Sciatic nerve (tissue), 2 donors: ENCODE measurements at regions not wholly inside any gene's neighbourhood (a gene's known extent, or its start where the extent isn't known, plus 50 kb on each side); places are given as distances from the start of the nearest gene placed in this dataset.

Experiments used
- ATAC-seq: fragments of 200-7000 bp; cut with Tn5 transposase; one replicate; pipeline ENCODE4 v1.9.1; 2020; ENCODE audit warnings: mild to moderate bottlenecking, moderate library complexity
- DNase-seq: peaks from one replicate; pipeline ENCODE4 v3.0.0-alpha.2; 2020; ENCODE audit warnings: low spot score
- intact Hi-C: fragments of 100-400 bp; cut with DNase I; formaldehyde crosslinking; loops from one replicate; pipeline ENCODE4 v1.14.2; 2022
- donor health status: DM: no; HTN: no; CAD: no.
- donor health status: DM: no; HTN: no; CAD: no.

GRCh38 chr11:120034881-120035630 lies 102.9 kb downstream of the TRIM29 start:
- ATAC-seq (no peak), DNase-seq (no peak)
- intact Hi-C loops: no loop called here

GRCh38 chr11:120034176-120034875 lies 103.6 kb downstream of the TRIM29 start:
- intact Hi-C loops: no loop called here
- ATAC-seq: no peak
- no peak for DNase-seq

GRCh38 chr11:120032766-120033390 lies 105.0 kb downstream of the TRIM29 start:
- DNase-seq: no peak
- ATAC-seq: no peak
- intact Hi-C loops: no loop called here

- intact Hi-C loops: no loop called here
- ATAC-seq: no peak
Measured at GRCh38 chr11:120031612-120032600, 106.0 kb downstream of the TRIM29 start.

GRCh38 chr11:120031156-120031555 lies 106.8 kb downstream of the TRIM29 start:
- intact Hi-C loops: no loop called here
- ATAC-seq (no peak), DNase-seq (no peak)

More at GRCh38 chr11:120031612-120032600, 106.0 kb downstream of the TRIM29 start:
- no peak for DNase-seq

- intact Hi-C loops: no loop called here
- no peak for ATAC-seq
- DNase-seq: no peak
Measured at GRCh38 chr11:120030411-120030810, 107.5 kb downstream of the TRIM29 start.

GRCh38 chr11:120029321-120029720 lies 108.6 kb downstream of the TRIM29 start:
- intact Hi-C loops: no loop called here
- DNase-seq: no peak
- no peak for ATAC-seq

GRCh38 chr11:120028897-120029258 lies 109.0 kb downstream of the TRIM29 start:
- intact Hi-C loops: no loop called here
- no peak for DNase-seq
- ATAC-seq: no peak

GRCh38 chr11:120028181-120028896 lies 109.6 kb downstream of the TRIM29 start:
- DNase-seq (no peak), ATAC-seq (no peak)
- intact Hi-C loops: no loop called here

- intact Hi-C loops: no loop called here
- ATAC-seq: no peak
- no peak for DNase-seq
Measured at GRCh38 chr11:120027546-120028180, 110.2 kb downstream of the TRIM29 start.

- intact Hi-C loops: no loop called here
- DNase-seq (no peak), ATAC-seq (no peak)
Measured at GRCh38 chr11:120025606-120026335, 112.1 kb downstream of the TRIM29 start.

- DNase-seq (no peak), ATAC-seq (no peak)
- intact Hi-C loops: no loop called here
Measured at GRCh38 chr11:120024586-120024985, 113.3 kb downstream of the TRIM29 start.

GRCh38 chr11:120024046-120024445 lies 113.9 kb downstream of the TRIM29 start:
- DNase-seq (no peak), ATAC-seq (no peak)
- intact Hi-C loops: no loop called here

- intact Hi-C loops: no loop called here
- DNase-seq (no peak), ATAC-seq (no peak)
Measured at GRCh38 chr11:120023551-120023950, 114.4 kb downstream of the TRIM29 start.

GRCh38 chr11:120023120-120023519 lies 114.8 kb downstream of the TRIM29 start:
- ATAC-seq (no peak), DNase-seq (no peak)
- intact Hi-C loops: no loop called here

GRCh38 chr11:120022617-120023016 lies 115.3 kb downstream of the TRIM29 start:
- intact Hi-C loops: no loop called here
- DNase-seq: no peak

GRCh38 chr11:120021978-120022377 lies 115.9 kb downstream of the TRIM29 start:
- DNase-seq (no peak), ATAC-seq (no peak)
- intact Hi-C loops: no loop called here

More at GRCh38 chr11:120022617-120023016, 115.3 kb downstream of the TRIM29 start:
- ATAC-seq: no peak
